Tibial artery (tissue), 4 donors: ENCODE measurements at regions not wholly inside any gene's neighbourhood (a gene's known extent, or its start where the extent isn't known, plus 50 kb on each side); places are given as distances from the start of the nearest gene placed in this dataset.

Source experiments
- DNase-seq, 2 donors: peaks; one replicate each; pipeline ENCODE4 v3.0.0-alpha.2; 2019
- H3K27ac ChIP-seq, 2 donors: fragments of 200-600 bp; sonication (generic) in 1 of 2; 1 replicate in 1 of 2; 2 replicates in 1 of 2; pipeline ENCODE4 v1.5.1; 2018 to 2019; ENCODE audit warnings: mild to moderate bottlenecking in 1 of 2
- H3K27me3 ChIP-seq, 2 donors: fragments of 200-600 bp; sonication (generic) in 1 of 2; one replicate each; pipeline versions ENCODE4 v1.5.1 to v1.6.0; 2016 to 2019
- H3K36me3 ChIP-seq, 3 donors: fragments of 200-600 bp; sonication (generic) in 2 of 3; one replicate each; pipeline ENCODE4 v1.5.1; 2016 to 2019; ENCODE audit warnings: mild to moderate bottlenecking in 2 of 3
- H3K4me1 ChIP-seq, 4 donors: fragments of 200-600 bp; sonication (generic) in 2 of 4; 1 replicate in 3 of 4; 2 replicates in 1 of 4; pipeline ENCODE4 v1.5.1; 2016 to 2019
- H3K4me3 ChIP-seq, 2 donors: fragments of 200-600 bp; sonication (generic) in 1 of 2; 1 replicate in 1 of 2; 2 replicates in 1 of 2; pipeline ENCODE4 v1.5.1; 2018 to 2019; ENCODE audit warnings: mild to moderate bottlenecking in 2 of 2
- H3K9me3 ChIP-seq, 3 donors: fragments of 200-600 bp; sonication (generic) in 1 of 3; one replicate each; pipeline ENCODE4 v1.5.1; 2016 to 2019
- CTCF ChIP-seq, 2 experiments: fragments of 200-600 bp in 1 of 2; fragments of 450-650 bp in 1 of 2; IDR thresholded peaks; one replicate each; pipeline ENCODE4 v1.5.1; 2017 to 2019; ENCODE audit warnings: antibody characterized with exemption in 2 of 2, mild to moderate bottlenecking in 1 of 2, moderate library complexity in 1 of 2
- intact Hi-C: fragments of 100-400 bp; cut with DNase I; formaldehyde crosslinking; loops from one replicate; pipeline ENCODE4 v1.15.0; 2023; ENCODE audit warnings: low total_unique reads

- intact Hi-C loops: no loop called here
These were observed 65.0 kb upstream of the ONECUT1 start for GRCh38 chr15:52855157-52855556.

GRCh38 chr15:52844823-52845222, 54.7 kb upstream of the ONECUT1 start:
- H3K4me1 ChIP-seq: no peaks in the 10 kb centered on the region
- DNase-seq: no peak
- peaks cover 0 to 6% of the 10 kb centered on the region in 2 donors for H3K27me3 ChIP-seq
- no peaks in the 10 kb centered on the region for H3K9me3 ChIP-seq
- TF ChIP-seq CTCF (IDR thresholded peaks at IDR 0.05): no peak
- H3K4me3 ChIP-seq: no peak overlapping the region
- intact Hi-C loops: no loop called here
- H3K36me3 ChIP-seq: no peaks in the 10 kb centered on the region
- no peak overlapping the region for H3K27ac ChIP-seq

More at GRCh38 chr15:52855157-52855556, 65.0 kb upstream of the ONECUT1 start:
- TF ChIP-seq CTCF (IDR thresholded peaks at IDR 0.05): no peak
- no peak for DNase-seq
- peaks cover 0 to 20% of the 10 kb centered on the region in 2 donors for H3K27me3 ChIP-seq
- H3K27ac ChIP-seq: no peak overlapping the region
- H3K4me3 ChIP-seq: no peak overlapping the region
- H3K9me3 ChIP-seq: no peaks in the 10 kb centered on the region
- no peaks in the 10 kb centered on the region for H3K36me3 ChIP-seq
- H3K4me1 ChIP-seq: no peaks in the 10 kb centered on the region
